Astrocyte of the spinal cord (primary cell): ENCODE measurements at regions not wholly inside any gene's neighbourhood (a gene's known extent, or its start where the extent isn't known, plus 50 kb on each side); places are given as distances from the start of the nearest gene placed in this dataset.

Experiments
- DNase-seq: peaks from one replicate; pipeline ENCODE4 v3.0.0; 2011; ENCODE audit warnings: low read depth, low spot score
- H3K4me3 ChIP-seq: 2 replicates; pipeline ENCODE4 v1.5.1; 2011; ENCODE audit warnings: low read depth, mild to moderate bottlenecking, low read length, moderate library complexity
- in situ Hi-C: cut with HindIII; loops from 2 replicates; pipeline ENCODE4 v1.10.0; 2017; ENCODE audit warnings: low sequenced_read_pairs
- TF ChIP-seq, protein P1 (sequence below): IDR thresholded peaks from 2 replicates; pipeline ENCODE4 v1.5.1; 2012; ENCODE audit warnings: low read depth, mild to moderate bottlenecking, low read length, inconsistent platforms

DNA sequence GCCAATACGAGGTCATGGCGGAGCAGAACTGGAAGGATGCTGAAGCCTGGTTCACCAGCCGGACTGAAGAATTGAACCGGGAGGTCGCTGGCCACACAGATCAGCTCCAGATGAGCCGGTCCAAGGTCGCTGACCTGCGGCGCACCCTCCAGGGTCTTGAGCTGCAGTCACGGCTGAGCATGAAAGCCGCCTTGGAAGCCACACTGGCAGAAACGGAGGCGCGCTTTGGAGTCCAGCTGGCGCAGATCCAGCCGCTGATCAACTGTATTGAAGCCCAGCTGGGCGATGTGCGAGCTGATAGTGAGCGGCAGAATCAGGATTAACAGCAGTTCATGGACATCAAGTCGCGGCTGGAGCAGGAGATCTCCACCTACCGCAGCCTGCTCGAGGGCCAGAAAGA lies 296.9 kb downstream of the OGFRL1 start:
- DNase-seq = no peak
- H3K4me3 ChIP-seq = no peak overlapping the region
- TF ChIP-seq, protein P1, sequence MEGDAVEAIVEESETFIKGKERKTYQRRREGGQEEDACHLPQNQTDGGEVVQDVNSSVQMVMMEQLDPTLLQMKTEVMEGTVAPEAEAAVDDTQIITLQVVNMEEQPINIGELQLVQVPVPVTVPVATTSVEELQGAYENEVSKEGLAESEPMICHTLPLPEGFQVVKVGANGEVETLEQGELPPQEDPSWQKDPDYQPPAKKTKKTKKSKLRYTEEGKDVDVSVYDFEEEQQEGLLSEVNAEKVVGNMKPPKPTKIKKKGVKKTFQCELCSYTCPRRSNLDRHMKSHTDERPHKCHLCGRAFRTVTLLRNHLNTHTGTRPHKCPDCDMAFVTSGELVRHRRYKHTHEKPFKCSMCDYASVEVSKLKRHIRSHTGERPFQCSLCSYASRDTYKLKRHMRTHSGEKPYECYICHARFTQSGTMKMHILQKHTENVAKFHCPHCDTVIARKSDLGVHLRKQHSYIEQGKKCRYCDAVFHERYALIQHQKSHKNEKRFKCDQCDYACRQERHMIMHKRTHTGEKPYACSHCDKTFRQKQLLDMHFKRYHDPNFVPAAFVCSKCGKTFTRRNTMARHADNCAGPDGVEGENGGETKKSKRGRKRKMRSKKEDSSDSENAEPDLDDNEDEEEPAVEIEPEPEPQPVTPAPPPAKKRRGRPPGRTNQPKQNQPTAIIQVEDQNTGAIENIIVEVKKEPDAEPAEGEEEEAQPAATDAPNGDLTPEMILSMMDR = no peak
- in situ Hi-C loops = no loop called here

DNA sequence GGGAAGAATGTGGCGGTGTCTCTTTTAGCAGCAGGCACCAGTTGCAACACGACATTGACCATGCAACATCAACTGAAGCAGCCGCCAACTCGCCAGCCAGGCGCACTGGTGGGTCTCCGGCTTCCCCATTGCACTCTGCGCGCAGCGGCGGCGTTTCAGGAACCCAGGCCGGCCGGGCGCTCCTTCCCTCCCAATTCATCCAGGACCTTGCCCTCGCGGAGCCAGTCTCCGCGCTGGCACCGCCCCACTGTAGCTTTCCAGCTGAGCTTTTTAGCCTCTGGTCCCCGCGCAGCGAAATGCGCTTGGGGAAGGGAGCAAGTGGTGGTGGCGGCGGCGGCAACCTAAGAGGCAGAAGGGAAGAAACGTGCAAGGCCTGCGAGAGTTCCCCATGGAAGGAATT lies 297.9 kb upstream of the RIMS1 start:
- in situ Hi-C loops = no loop called here
- TF ChIP-seq, protein P1 = no peak
- H3K4me3 ChIP-seq = no peak overlapping the region

DNA sequence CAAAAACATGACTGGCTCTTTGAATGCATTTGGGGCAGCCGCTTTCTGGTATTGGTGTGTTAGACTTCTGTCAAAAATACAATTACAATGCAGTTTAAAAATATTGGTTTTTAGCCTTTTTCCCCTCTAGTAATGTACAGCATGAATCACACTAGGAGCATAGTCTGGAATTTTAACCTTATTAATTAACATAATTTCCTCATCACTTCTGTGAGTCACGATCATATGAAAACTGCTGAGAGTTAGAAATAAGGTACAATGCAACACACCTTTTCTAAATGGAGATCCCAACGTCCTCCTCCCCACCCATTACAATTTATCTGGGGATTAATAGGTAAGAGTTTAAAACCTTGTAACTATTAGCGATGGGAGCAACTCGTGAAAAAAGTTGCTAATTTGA lies 297.1 kb upstream of the RIMS1 start:
- H3K4me3 ChIP-seq = no peak overlapping the region
- in situ Hi-C loops = no loop called here
- TF ChIP-seq, protein P1 = no peak
- no peak for DNase-seq

More for the DNA sequence above, 297.9 kb upstream of the RIMS1 start:
- no peak for DNase-seq

DNA sequence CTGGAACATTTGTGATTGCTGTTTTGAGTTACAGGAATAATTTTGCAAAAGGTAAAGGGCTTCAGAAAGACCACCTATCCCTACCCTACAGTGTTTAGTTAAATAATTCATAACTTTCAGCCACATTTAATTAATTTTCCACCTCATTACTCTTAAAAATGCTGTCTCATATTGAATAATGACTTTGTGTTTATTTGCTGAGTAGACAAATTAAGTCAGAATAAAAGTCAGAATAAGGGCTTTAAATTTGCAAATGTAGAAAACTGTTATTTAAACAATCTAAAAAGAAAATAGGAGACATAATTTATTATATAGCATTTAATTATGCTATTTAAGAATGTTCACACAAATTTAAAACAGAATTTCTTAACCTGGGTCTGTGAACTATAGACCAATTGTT lies 293.7 kb upstream of the RIMS1 start:
- no peak overlapping the region for H3K4me3 ChIP-seq
- no peak for DNase-seq
- TF ChIP-seq, protein P1 = no peak
- in situ Hi-C loops = no loop called here

DNA sequence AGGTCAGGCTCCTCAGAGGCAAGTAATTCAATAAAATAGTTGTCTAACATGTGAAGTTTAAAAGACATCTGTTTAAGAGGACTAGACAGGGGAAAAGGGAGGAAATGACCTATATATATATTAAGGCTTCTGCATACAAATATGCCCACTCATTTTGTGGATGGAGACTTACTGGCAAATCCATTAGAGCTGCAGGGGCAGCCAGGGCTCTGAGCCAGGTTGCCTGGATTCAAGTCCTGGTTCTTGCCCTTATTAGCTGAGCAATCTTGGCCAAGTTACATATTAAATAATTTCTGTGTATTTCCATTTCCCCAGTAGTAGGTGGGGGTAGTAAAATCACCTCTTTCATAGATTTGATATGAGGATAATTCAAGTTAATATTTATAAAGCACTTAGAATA lies 287.0 kb upstream of the RIMS1 start:
- TF ChIP-seq, protein P1 = no peak
- in situ Hi-C loops = no loop called here
- no peak for DNase-seq
- no peak overlapping the region for H3K4me3 ChIP-seq

DNA sequence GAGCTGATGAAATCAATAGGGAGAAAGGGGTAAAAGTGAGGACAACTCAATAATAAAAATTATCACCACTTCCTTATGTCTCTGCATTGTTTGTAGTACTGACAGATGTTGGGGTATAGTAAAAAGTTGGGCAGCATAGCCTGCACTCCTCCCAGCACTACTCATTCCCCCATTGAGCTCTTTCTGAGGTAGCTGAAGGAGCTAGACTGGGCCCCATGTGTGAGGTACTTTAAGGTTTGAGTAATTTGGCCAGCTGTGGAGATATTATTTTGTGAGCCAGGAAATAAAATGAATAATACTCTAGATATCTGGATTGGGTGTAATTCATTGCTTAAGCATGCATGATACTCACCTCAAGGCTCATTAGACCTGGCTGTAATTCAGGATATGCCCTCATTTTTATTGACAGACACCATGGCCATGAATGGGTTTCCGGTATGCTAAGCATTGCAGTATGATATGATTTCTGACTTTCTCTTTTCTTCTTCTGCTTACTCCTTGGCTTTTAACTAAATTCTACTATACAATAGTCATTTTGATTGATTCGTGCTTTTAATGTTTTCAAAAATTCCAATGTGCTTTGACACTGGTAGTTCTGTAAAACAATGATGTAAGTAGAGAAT lies 283.9 kb upstream of the RIMS1 start:
- in situ Hi-C loops = no loop called here
- TF ChIP-seq, protein P1 = no peak
- DNase-seq = peak; percentile 72
- H3K4me3 ChIP-seq = no peak overlapping the region

DNA sequence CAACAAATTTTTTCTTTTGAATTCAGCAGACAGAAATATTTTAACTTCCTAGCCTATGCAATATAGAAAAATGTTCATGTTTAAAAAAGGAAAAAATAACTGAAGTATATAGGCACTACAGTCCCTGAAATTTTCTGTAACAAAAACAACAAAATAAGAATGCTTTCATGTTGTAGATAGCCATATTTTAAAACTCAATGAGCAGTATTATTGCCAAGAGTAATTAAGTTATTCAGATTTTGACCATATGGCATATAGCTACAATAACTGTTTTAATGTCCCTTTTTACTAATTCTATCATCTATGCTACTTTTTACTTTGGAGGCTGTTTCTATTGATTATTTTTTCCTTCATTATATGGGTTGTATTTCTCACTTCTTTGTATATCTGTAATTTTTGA lies 283.3 kb upstream of the RIMS1 start:
- DNase-seq = no peak
- TF ChIP-seq, protein P1 = no peak
- in situ Hi-C loops = no loop called here
- H3K4me3 ChIP-seq = no peak overlapping the region
